Activated T-cell treated with anti-CD3 and anti-CD28 coated beads for 4 hours (primary cell): ENCODE measurements at regions not wholly inside any gene's neighbourhood (a gene's known extent, or its start where the extent isn't known, plus 50 kb on each side); places are given as distances from the start of the nearest gene placed in this dataset.

ENCODE experiments used
- DNase-seq: peaks from one replicate; pipeline ENCODE4 v3.0.0-alpha.2; 2020

DNA sequence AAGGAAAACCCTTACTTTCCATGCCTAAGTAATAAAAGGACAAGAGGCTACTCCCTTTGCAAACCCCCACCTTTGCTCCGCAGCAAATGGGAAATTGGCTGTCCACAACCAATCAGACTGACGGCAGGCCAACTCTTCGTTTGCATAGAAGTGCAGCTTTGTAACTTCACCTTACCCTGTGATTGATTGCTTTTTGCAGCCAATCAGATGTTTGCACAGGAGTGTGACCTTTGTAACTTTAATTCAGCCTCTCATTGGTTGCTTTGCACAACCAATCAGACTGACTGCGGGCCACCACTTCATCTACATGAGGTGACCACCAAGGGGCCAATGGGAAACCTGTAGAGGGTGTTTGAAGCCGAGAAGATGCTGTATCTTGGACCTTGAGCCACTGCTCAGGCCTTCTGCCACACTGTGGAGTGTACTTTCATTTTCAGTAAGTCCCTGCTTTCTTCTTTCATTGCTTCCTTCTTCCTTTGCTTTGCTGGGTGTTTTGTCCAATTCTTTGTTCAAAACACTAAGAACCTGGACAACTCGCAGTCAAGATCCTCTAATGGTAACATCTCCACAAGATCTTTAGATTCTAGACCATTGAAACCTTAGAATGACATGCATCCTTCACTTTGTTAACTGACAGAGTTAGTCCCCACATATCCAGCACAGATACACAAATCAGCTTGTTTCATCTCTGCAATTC is 51.3 kb upstream of the FREM1 start:
- no peak for DNase-seq

DNA sequence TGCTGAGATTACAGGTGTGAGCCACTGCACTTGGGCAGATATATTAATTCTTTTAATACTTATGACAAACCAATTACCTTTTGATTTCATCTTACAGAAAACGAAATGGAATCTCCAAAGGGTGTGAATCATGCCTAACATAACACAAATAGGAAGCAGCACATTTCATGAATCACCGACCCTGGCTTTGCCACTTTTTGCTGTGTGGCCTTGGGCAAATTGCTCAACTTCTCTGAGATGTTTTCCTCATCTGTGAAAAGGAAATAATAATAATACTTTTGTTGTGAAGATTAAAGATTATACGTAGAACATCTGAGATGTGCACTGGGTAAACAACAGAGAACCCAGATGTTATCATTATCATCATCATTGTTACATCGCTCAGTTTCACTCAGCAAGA is 50.7 kb upstream of the FREM1 start:
- no peak for DNase-seq
